ENCODE measurements at regions not wholly inside any gene's neighbourhood (a gene's known extent, or its start where the extent isn't known, plus 50 kb on each side); places are given as distances from the start of the nearest gene placed in this dataset.

DNA sequence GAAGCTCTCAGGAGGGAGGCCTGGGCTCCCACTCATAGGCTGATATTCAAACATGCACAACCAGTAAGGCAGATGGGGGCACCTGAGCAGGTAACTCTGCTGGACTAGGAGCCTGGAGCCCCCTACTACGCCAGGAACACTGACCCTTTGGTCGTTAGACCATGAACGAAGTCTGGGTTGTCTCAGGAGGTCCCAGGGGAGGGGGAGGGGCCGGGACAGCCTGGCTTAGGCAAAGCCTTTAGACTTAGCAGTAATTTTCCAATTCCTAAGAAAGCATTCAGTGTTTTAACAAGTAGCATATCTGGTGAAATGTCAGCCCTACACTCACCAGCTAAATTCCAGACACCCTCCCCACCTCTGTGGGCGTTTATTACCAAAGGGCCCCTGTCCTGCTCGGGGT lies 67.4 kb upstream of the ST8SIA2 start:
- ChIA-PET SMC1A (ENCODE audit: uncharacterized antibody, unreplicated experiment) (interaction anchor here (1.4 kb wide), 1 partner anchor 10 kb away, joined by 3 read pairs; no protein-coding TSS in a partner anchor), RAD21 (ENCODE audit: unreplicated experiment) (no interaction called here), CTCF (no interaction called here), POLR2A (no interaction called here)
- TF ChIP-seq BCL11A (IDR thresholded peaks at IDR 0.05; ENCODE audit: low read depth, low read length) (no peak), BMI1 (IDR thresholded peaks at IDR 0.05; ENCODE audit: borderline replicate concordance) (no peak), RAD51 (IDR thresholded peaks at IDR 0.05) (no peak), STAT3 (IDR thresholded peaks at IDR 0.05; ENCODE audit: low read depth, low read length) (no peak), RFX5 (IDR thresholded peaks at IDR 0.05; ENCODE audit: low read depth, low read length) (no peak), RB1 (IDR thresholded peaks at IDR 0.05; ENCODE audit: borderline replicate concordance) (no peak), SMARCA5 (IDR thresholded peaks at IDR 0.05) (no peak), HCFC1 (IDR thresholded peaks at IDR 0.05; ENCODE audit: low read length) (no peak), PAX8 (IDR thresholded peaks at IDR 0.05) (no peak), SIN3A (IDR thresholded peaks at IDR 0.05; ENCODE audit: low read depth, low read length) (no peak), MTA2 (IDR thresholded peaks at IDR 0.05; ENCODE audit: low read depth) (no peak), JUND (IDR thresholded peaks at IDR 0.05; ENCODE audit: low read depth, low read length) (no peak)
- TF ChIP-seq, protein P1, sequence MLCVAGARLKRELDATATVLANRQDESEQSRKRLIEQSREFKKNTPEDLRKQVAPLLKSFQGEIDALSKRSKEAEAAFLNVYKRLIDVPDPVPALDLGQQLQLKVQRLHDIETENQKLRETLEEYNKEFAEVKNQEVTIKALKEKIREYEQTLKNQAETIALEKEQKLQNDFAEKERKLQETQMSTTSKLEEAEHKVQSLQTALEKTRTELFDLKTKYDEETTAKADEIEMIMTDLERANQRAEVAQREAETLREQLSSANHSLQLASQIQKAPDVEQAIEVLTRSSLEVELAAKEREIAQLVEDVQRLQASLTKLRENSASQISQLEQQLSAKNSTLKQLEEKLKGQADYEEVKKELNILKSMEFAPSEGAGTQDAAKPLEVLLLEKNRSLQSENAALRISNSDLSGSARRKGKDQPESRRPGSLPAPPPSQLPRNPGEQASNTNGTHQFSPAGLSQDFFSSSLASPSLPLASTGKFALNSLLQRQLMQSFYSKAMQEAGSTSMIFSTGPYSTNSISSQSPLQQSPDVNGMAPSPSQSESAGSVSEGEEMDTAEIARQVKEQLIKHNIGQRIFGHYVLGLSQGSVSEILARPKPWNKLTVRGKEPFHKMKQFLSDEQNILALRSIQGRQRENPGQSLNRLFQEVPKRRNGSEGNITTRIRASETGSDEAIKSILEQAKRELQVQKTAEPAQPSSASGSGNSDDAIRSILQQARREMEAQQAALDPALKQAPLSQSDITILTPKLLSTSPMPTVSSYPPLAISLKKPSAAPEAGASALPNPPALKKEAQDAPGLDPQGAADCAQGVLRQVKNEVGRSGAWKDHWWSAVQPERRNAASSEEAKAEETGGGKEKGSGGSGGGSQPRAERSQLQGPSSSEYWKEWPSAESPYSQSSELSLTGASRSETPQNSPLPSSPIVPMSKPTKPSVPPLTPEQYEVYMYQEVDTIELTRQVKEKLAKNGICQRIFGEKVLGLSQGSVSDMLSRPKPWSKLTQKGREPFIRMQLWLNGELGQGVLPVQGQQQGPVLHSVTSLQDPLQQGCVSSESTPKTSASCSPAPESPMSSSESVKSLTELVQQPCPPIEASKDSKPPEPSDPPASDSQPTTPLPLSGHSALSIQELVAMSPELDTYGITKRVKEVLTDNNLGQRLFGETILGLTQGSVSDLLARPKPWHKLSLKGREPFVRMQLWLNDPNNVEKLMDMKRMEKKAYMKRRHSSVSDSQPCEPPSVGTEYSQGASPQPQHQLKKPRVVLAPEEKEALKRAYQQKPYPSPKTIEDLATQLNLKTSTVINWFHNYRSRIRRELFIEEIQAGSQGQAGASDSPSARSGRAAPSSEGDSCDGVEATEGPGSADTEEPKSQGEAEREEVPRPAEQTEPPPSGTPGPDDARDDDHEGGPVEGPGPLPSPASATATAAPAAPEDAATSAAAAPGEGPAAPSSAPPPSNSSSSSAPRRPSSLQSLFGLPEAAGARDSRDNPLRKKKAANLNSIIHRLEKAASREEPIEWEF (IDR thresholded peaks at IDR 0.05; ENCODE audit: insufficient replicate concordance, low read depth, low read length) = no peak
- TF ChIP-seq, protein P2, sequence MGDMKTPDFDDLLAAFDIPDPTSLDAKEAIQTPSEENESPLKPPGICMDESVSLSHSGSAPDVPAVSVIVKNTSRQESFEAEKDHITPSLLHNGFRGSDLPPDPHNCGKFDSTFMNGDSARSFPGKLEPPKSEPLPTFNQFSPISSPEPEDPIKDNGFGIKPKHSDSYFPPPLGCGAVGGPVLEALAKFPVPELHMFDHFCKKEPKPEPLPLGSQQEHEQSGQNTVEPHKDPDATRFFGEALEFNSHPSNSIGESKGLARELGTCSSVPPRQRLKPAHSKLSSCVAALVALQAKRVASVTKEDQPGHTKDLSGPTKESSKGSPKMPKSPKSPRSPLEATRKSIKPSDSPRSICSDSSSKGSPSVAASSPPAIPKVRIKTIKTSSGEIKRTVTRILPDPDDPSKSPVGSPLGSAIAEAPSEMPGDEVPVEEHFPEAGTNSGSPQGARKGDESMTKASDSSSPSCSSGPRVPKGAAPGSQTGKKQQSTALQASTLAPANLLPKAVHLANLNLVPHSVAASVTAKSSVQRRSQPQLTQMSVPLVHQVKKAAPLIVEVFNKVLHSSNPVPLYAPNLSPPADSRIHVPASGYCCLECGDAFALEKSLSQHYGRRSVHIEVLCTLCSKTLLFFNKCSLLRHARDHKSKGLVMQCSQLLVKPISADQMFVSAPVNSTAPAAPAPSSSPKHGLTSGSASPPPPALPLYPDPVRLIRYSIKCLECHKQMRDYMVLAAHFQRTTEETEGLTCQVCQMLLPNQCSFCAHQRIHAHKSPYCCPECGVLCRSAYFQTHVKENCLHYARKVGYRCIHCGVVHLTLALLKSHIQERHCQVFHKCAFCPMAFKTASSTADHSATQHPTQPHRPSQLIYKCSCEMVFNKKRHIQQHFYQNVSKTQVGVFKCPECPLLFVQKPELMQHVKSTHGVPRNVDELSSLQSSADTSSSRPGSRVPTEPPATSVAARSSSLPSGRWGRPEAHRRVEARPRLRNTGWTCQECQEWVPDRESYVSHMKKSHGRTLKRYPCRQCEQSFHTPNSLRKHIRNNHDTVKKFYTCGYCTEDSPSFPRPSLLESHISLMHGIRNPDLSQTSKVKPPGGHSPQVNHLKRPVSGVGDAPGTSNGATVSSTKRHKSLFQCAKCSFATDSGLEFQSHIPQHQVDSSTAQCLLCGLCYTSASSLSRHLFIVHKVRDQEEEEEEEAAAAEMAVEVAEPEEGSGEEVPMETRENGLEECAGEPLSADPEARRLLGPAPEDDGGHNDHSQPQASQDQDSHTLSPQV (IDR thresholded peaks at IDR 0.05) = no peak
- TF ChIP-seq, protein P3, sequence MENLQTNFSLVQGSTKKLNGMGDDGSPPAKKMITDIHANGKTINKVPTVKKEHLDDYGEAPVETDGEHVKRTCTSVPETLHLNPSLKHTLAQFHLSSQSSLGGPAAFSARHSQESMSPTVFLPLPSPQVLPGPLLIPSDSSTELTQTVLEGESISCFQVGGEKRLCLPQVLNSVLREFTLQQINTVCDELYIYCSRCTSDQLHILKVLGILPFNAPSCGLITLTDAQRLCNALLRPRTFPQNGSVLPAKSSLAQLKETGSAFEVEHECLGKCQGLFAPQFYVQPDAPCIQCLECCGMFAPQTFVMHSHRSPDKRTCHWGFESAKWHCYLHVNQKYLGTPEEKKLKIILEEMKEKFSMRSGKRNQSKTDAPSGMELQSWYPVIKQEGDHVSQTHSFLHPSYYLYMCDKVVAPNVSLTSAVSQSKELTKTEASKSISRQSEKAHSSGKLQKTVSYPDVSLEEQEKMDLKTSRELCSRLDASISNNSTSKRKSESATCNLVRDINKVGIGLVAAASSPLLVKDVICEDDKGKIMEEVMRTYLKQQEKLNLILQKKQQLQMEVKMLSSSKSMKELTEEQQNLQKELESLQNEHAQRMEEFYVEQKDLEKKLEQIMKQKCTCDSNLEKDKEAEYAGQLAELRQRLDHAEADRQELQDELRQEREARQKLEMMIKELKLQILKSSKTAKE (IDR thresholded peaks at IDR 0.05; ENCODE audit: low read depth, poor library complexity, severe bottlenecking) = no peak
- Histone ChIP-seq H4K20me1 (ENCODE audit: control insufficient read depth, insufficient read depth) (no peaks in the 10 kb centered on the region), H3K4me3 (no peak overlapping the region), H3K4me1 (ENCODE audit: control insufficient read depth, insufficient read depth, low read length) (no peaks in the 10 kb centered on the region), H3K27ac (ENCODE audit: control insufficient read depth, insufficient read depth) (no peak overlapping the region), H3K9ac (ENCODE audit: control insufficient read depth, insufficient read depth, low read length) (no peak overlapping the region), H3K27me3 (replicated peaks in 1 of 2; ENCODE audit: control insufficient read depth in 2 of 2, insufficient read depth in 2 of 2, low read length in 1 of 2) (no peaks in the 10 kb centered on the region; a peak in 1 of 4 replicates), H3K79me2 (ENCODE audit: control insufficient read depth, insufficient read depth, low read length) (no peaks in the 10 kb centered on the region), H2AFZ (ENCODE audit: control insufficient read depth, low read depth, low read length) (no peak overlapping the region), H3K36me3 (ENCODE audit: control insufficient read depth in 2 of 2, insufficient read depth in 2 of 2, low read length in 1 of 2) (no peaks in the 10 kb centered on the region), H3K9me3 (replicated peaks; ENCODE audit: control insufficient read depth, insufficient read depth, low read length) (no peaks in the 10 kb centered on the region), H3K4me2 (ENCODE audit: control insufficient read depth, insufficient read depth) (no peak overlapping the region)
- in situ Hi-C loops (cut with MboI) (no loop called here), intact Hi-C loops (cut with micrococcal nuclease; ENCODE audit: unreplicated experiment) (no loop called here)
- no peak for ATAC-seq
- no TSS peak for BruUV-seq (replicated peaks)
- 0% methylated on average over 6 of the region's 6 CpGs for WGBS (ENCODE audit: insufficient coverage, insufficient replicate concordance, low lambda C conversion rate, missing lambda C conversion rate)
- no peak for DNase-seq (ENCODE audit: low read depth, low spot score)
- FAIRE-seq = no peak
